ENCODE measurements at regions not wholly inside any gene's neighbourhood (a gene's known extent, or its start where the extent isn't known, plus 50 kb on each side); places are given as distances from the start of the nearest gene placed in this dataset.

GRCh38 chr15:97420130-97420529, 540.4 kb upstream of the ARRDC4 start:
- TF ChIP-seq POLR2A (IDR thresholded peaks at IDR 0.05; ENCODE audit: low read depth, low read length): no peak
- DNase-seq (ENCODE audit: insufficient read length, low spot score) (no peak), FAIRE-seq (no peak)

DNA sequence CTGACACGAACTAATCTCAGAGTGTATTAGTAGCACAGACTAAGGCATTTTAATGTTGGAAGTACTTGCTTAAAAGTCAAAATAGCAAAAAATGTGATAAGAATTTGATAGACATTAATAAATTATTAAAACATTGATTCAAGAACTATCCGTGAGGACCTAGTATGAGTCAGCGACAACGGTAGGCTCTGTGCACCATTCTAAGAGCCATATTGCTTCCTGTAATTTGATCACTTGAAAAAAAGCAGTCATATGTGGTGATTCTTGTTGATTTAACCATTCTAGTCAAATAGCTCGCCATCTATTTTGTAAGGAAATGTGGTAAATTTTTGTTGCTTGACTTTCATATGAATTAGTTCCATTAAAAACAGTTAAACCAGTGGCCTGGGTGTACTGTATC, 534.9 kb upstream of the ARRDC4 start:
- no peak for TF ChIP-seq POLR2A (IDR thresholded peaks at IDR 0.05; ENCODE audit: low read depth, low read length)
- FAIRE-seq (no peak), DNase-seq (ENCODE audit: insufficient read length, low spot score) (no peak)

DNA sequence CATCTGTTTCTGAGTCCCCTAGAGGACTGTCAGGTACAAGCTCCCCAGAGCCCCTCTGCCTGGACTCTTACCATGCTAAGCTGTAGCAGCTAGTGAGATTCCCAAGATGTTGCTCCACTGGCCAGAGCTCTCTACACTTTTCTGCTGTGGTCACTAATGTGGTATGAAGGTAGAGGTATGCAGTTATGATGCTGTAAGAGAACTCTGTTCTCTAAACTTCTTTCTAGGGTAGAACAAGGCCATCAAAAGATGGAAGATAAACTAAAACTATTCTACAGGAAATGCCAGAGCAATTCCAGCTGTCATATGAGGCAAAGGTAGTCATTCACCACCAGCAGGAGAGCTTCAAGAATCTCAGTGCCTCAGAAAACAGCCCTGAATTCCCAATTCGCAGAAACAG, 517.4 kb upstream of the ARRDC4 start:
- no peak for DNase-seq (ENCODE audit: insufficient read length, low spot score)
- no peak for TF ChIP-seq POLR2A (IDR thresholded peaks at IDR 0.05; ENCODE audit: low read depth, low read length)
- FAIRE-seq: no peak

GRCh38 chr15:97446138-97446537, 514.4 kb upstream of the ARRDC4 start:
- TF ChIP-seq POLR2A (IDR thresholded peaks at IDR 0.05; ENCODE audit: low read depth, low read length): no peak
- FAIRE-seq (no peak), DNase-seq (ENCODE audit: insufficient read length, low spot score) (no peak)

- no peak for FAIRE-seq
- TF ChIP-seq POLR2A (IDR thresholded peaks at IDR 0.05; ENCODE audit: low read depth, low read length): no peak
- DNase-seq (ENCODE audit: insufficient read length, low spot score): no peak
Measured at GRCh38 chr15:97456521-97457202, 503.8 kb upstream of the ARRDC4 start.

- DNase-seq (ENCODE audit: insufficient read length, low spot score): no peak
- no peak for FAIRE-seq
- TF ChIP-seq POLR2A (IDR thresholded peaks at IDR 0.05; ENCODE audit: low read depth, low read length): no peak
Measured at GRCh38 chr15:97457203-97457847, 503.2 kb upstream of the ARRDC4 start.

- FAIRE-seq (no peak), DNase-seq (ENCODE audit: insufficient read length, low spot score) (no peak)
- no peak for TF ChIP-seq POLR2A (IDR thresholded peaks at IDR 0.05; ENCODE audit: low read depth, low read length)
Measured at GRCh38 chr15:97459771-97460170, 500.7 kb upstream of the ARRDC4 start.

DNA sequence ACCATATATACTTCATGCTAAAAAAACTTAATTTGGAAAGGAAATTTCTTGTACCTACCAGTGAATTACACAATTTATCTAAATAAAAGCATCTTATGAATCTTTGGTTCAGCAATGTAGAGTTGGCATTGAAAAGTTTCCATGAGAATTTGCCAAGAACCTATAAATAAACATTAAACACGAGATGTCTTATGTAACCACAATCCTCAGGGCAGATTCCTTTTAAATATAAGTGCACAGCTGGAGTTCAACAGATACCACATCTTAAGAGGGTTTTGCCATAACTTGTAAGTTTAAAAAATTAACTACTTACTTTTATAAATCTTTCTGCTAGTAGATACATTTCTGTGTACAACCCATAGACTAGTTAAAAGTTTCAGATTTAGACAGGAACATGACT, 499.3 kb upstream of the ARRDC4 start:
- no peak for DNase-seq (ENCODE audit: insufficient read length, low spot score)
- no peak for TF ChIP-seq POLR2A (IDR thresholded peaks at IDR 0.05; ENCODE audit: low read depth, low read length)
- no peak for FAIRE-seq

DNA sequence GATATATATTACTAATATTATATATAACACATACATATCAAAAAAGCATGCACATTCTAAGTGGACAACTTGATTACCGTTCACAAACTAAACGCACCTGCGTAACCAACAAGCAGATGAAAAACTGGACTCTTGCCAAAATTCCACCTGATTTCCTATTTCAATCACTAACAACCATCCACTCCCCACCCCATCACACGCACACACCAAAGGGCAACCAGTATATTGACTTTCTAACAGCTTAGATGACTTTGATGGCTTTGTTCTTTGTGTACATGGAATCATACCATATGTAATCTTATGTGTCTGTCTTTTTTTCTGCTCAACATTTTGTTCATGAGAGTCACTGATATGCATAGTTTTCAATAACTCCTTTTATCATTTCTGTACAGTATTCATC, 496.8 kb upstream of the ARRDC4 start:
- FAIRE-seq: no peak
- DNase-seq (ENCODE audit: insufficient read length, low spot score): no peak
- no peak for TF ChIP-seq POLR2A (IDR thresholded peaks at IDR 0.05; ENCODE audit: low read depth, low read length)

DNA sequence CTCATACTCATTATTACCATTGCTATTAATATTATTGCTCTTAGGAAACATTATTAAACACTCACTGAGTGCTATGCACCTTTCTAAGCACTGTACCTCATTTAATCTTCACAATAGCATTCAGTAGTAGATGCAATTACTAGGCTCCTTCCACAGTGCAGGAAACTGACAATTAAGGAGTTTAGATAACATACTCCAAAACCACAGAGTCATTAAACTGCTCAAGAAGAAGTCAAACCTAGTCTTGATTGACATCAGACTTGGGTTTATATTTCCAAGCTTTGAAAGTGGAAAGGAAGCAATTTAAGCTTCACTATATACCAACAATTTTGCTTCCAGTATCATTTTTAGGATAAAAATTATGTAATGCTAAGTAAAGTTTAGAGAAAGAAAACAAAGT, 490.1 kb upstream of the ARRDC4 start:
- FAIRE-seq (no peak), DNase-seq (ENCODE audit: insufficient read length, low spot score) (no peak)

GRCh38 chr15:97473627-97474026, 486.9 kb upstream of the ARRDC4 start:
- no peak for TF ChIP-seq POLR2A (IDR thresholded peaks at IDR 0.05; ENCODE audit: low read depth, low read length)
- FAIRE-seq: no peak
- DNase-seq (ENCODE audit: insufficient read length, low spot score): no peak

More for the DNA sequence above, 490.1 kb upstream of the ARRDC4 start:
- TF ChIP-seq POLR2A (IDR thresholded peaks at IDR 0.05; ENCODE audit: low read depth, low read length): no peak

DNA sequence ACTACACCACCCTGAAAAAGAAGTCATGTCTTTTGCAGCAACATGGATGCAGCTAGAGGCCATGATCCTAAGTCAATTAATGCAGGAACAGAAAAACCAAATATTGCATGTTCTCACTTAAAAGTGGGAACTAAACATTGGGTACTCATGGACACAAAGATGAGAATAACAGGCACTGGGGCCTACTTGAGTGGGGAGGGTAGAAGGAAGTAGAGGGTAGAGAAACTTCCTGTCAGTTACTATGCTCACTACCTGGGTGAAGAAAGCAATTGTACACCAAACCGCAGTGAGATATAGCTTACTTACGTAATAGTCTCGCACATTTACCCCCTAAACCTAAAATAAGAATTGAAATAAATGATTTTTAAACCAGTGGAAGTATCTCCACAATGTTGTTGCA, 480.5 kb upstream of the ARRDC4 start:
- DNase-seq (ENCODE audit: insufficient read length, low spot score): no peak
- FAIRE-seq: no peak
- no peak for TF ChIP-seq POLR2A (IDR thresholded peaks at IDR 0.05; ENCODE audit: low read depth, low read length)

GRCh38 chr15:97482521-97482920, 478.0 kb upstream of the ARRDC4 start:
- FAIRE-seq (no peak), DNase-seq (ENCODE audit: insufficient read length, low spot score) (no peak)
- no peak for TF ChIP-seq POLR2A (IDR thresholded peaks at IDR 0.05; ENCODE audit: low read depth, low read length)

GRCh38 chr15:97483232-97483631, 477.3 kb upstream of the ARRDC4 start:
- TF ChIP-seq POLR2A (IDR thresholded peaks at IDR 0.05; ENCODE audit: low read depth, low read length): no peak
- DNase-seq (ENCODE audit: insufficient read length, low spot score): no peak
- no peak for FAIRE-seq

- TF ChIP-seq POLR2A (IDR thresholded peaks at IDR 0.05; ENCODE audit: low read depth, low read length): no peak
- FAIRE-seq: no peak
- no peak for DNase-seq (ENCODE audit: insufficient read length, low spot score)
Measured at GRCh38 chr15:97490429-97490828, 470.1 kb upstream of the ARRDC4 start.

Measured in H54 (cell line).